ENCODE measurements at regions not wholly inside any gene's neighbourhood (a gene's known extent, or its start where the extent isn't known, plus 50 kb on each side); places are given as distances from the start of the nearest gene placed in this dataset.

DNA sequence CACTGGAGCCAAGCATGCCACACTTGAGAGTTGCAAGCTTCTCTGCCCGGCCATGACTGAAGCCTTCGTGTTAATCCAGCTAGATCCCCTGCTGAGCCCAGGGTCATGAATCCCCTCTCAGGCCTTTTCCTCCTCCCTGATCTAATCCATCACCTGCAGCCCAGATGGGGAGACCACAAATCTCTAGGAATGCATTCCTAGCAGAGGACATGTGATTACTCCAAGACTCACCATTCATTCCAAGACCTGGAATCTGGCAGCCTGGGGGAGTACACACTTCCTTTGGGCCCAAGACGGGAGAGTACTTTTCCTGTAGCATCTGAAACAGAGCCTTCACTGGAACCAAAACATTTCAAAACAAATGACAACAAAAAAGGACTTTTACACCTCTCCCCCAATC, 269.3 kb upstream of the NFIA start:
- no peaks in the 10 kb centered on the region for H3K9me3 ChIP-seq (ENCODE audit: control insufficient read depth, low read length)
- no peak overlapping the region for H2BK12ac ChIP-seq (ENCODE audit: low read length in 2 of 2)
- no peak overlapping the region for H3K18ac ChIP-seq (ENCODE audit: low read depth in 1 of 2, low read length in 2 of 2)
- H4K91ac ChIP-seq (ENCODE audit: low read length) = no peak overlapping the region
- peak overlapping the region; percentile 5 for H3K27ac ChIP-seq (ENCODE audit: low read length, poor library complexity, severe bottlenecking)
- H2AFZ ChIP-seq (ENCODE audit: low read depth, low read length) = no peak overlapping the region
- H2BK120ac ChIP-seq (ENCODE audit: low read depth, low read length) = no peak overlapping the region
- H3K9ac ChIP-seq (ENCODE audit: low read length) = no peak overlapping the region
- no peaks in the 10 kb centered on the region for H3K27me3 ChIP-seq (ENCODE audit: control insufficient read depth in 1 of 2, insufficient read depth in 1 of 2, low read length in 2 of 2)
- H2AK5ac ChIP-seq (ENCODE audit: low read length, severe bottlenecking) = no peak overlapping the region
- H3K36me3 ChIP-seq (ENCODE audit: control insufficient read depth in 1 of 2, insufficient read depth in 2 of 2, low read depth in 1 of 2, low read length in 2 of 2) = no peaks in the 10 kb centered on the region
- H2BK5ac ChIP-seq (ENCODE audit: low read depth, low read length, poor library complexity, severe bottlenecking) = no peak overlapping the region
- H3K4me2 ChIP-seq (ENCODE audit: low read length, poor library complexity, severe bottlenecking) = no peak overlapping the region
- H3K79me1 ChIP-seq (replicated peaks; ENCODE audit: low read length, poor library complexity, severe bottlenecking) = no peaks in the 10 kb centered on the region
- H3K14ac ChIP-seq (ENCODE audit: low read length in 2 of 2) = no peak overlapping the region
- no peak overlapping the region for H3K4me3 ChIP-seq (ENCODE audit: insufficient read depth in 1 of 2, low read depth in 1 of 2, low read length in 2 of 2)
- H3K23ac ChIP-seq (ENCODE audit: low read length in 2 of 2) = no peak overlapping the region
- no peak overlapping the region for H4K8ac ChIP-seq (ENCODE audit: low read length)
- H3K4ac ChIP-seq (ENCODE audit: low read depth in 1 of 2, low read length in 2 of 2) = no peak overlapping the region
- H2BK15ac ChIP-seq (ENCODE audit: low read depth, poor library complexity, severe bottlenecking) = no peak overlapping the region
- WGBS = 43% methylated on average over 3 of the region's 3 CpGs
- peaks cover 4% of the 10 kb centered on the region for H3K4me1 ChIP-seq (ENCODE audit: control insufficient read depth, insufficient read depth, low read depth, low read length)
- DNase-seq = no peak

DNA sequence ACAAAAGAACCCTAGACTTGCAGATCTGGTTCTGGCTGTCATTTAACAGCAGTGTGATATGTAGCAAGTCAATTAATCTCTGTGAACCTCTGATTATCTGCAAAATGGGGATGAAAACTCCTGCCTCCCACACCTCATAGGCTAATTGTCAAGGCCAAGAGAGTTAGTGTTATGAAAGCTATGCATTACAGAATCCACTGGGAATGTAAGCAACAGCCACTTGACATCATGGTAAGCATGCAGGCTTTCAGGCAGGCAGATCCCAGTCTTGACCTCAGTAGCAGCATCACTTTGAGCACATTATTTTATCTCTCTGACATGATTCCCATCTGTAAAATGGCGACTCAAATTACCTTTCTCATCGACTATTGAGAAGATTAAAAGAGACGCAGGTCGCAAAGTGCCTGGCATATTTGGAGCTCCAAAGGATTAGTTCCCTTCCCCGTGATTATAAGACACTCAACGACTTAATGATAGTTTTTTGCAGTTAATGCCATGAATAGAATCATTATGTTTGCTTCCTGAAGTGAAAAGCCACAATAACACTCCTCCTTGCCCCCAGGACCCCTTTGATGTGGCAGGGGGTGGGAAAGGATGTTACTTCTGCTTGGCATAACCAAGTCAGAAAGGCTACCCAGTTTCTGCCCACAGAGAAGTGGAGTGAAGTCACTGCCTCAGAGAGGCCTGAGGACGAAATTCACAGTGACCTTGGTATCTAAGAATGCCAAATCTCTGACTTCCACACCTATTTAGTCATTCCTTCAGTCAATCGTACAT, 273.0 kb upstream of the NFIA start:
- no peak overlapping the region for H2BK15ac ChIP-seq (ENCODE audit: low read depth, poor library complexity, severe bottlenecking)
- H3K14ac ChIP-seq (ENCODE audit: low read length in 2 of 2) = no peak overlapping the region
- no peak overlapping the region for H4K91ac ChIP-seq (ENCODE audit: low read length)
- DNase-seq = no peak
- H2AK5ac ChIP-seq (ENCODE audit: low read length, severe bottlenecking) = no peak overlapping the region
- no peaks in the 10 kb centered on the region for H3K36me3 ChIP-seq (ENCODE audit: control insufficient read depth in 1 of 2, insufficient read depth in 2 of 2, low read depth in 1 of 2, low read length in 2 of 2)
- H3K4me3 ChIP-seq (ENCODE audit: insufficient read depth in 1 of 2, low read depth in 1 of 2, low read length in 2 of 2) = no peak overlapping the region
- H3K18ac ChIP-seq (ENCODE audit: low read depth in 1 of 2, low read length in 2 of 2) = no peak overlapping the region
- WGBS = 73% methylated on average over 7 of the region's 8 CpGs
- H3K79me1 ChIP-seq (replicated peaks; ENCODE audit: low read length, poor library complexity, severe bottlenecking) = no peaks in the 10 kb centered on the region
- no peak overlapping the region for H2BK12ac ChIP-seq (ENCODE audit: low read length in 2 of 2)
- no peak overlapping the region for H3K4ac ChIP-seq (ENCODE audit: low read depth in 1 of 2, low read length in 2 of 2)
- H2BK120ac ChIP-seq (ENCODE audit: low read depth, low read length) = no peak overlapping the region
- H3K27me3 ChIP-seq (ENCODE audit: control insufficient read depth in 1 of 2, insufficient read depth in 1 of 2, low read length in 2 of 2) = no peaks in the 10 kb centered on the region
- H3K23ac ChIP-seq (ENCODE audit: low read length in 2 of 2) = no peak overlapping the region
- H3K4me2 ChIP-seq (ENCODE audit: low read length, poor library complexity, severe bottlenecking) = no peak overlapping the region
- no peak overlapping the region for H3K9ac ChIP-seq (ENCODE audit: low read length)
- no peak overlapping the region for H2BK5ac ChIP-seq (ENCODE audit: low read depth, low read length, poor library complexity, severe bottlenecking)
- peaks cover 4% of the 10 kb centered on the region for H3K4me1 ChIP-seq (ENCODE audit: control insufficient read depth, insufficient read depth, low read depth, low read length)
- peaks cover 12% of the 10 kb centered on the region for H3K9me3 ChIP-seq (ENCODE audit: control insufficient read depth, low read length)
- no peak overlapping the region for H4K8ac ChIP-seq (ENCODE audit: low read length)
- H3K27ac ChIP-seq (ENCODE audit: low read length, poor library complexity, severe bottlenecking) = peak overlapping the region; percentile 55
- H2AFZ ChIP-seq (ENCODE audit: low read depth, low read length) = no peak overlapping the region

DNA sequence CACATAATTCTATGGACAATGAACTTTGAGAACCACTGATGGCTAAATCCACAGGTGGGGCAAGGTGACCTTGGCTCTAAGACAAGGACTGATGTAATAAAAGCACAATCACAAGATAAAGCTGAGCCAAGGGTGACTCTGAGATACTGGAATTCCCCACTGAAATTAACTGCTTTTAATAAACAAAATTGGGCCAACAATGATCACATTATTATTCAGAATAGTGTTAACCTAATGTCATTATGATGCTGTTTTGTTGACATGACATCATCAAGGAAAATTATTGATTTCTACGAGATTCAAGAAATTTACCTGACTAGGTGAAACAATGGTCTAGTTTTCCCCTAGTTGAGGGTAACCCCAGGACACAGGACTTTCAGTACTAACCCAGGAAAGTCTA, 273.7 kb upstream of the NFIA start:
- Histone ChIP-seq H3K23ac (ENCODE audit: low read length in 2 of 2) (no peak overlapping the region), H4K91ac (ENCODE audit: low read length) (no peak overlapping the region)
- 75% methylated on average over 1 of the region's 1 CpG for WGBS

DNA sequence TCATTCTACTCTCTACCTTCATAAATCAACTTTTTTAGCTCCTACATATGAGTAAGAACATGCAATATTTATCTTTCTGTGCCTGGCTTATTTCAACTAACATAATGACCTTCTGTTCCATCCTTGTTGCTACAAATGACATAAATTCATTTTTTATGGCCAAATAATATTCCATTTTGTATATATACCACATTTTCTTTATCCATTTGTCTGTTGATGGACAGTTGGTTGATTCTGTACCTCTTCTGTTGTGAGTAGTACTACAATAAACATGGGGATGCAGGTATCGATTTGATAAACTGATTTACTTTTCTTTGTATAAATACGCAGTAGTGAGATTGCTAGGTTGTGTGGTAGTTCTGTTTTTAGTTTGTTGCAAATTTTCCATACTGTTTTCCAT, 279.5 kb upstream of the NFIA start:
- Histone ChIP-seq H4K91ac (ENCODE audit: low read length) (no peak overlapping the region), H3K27ac (ENCODE audit: low read length, poor library complexity, severe bottlenecking) (no peak overlapping the region), H3K4me1 (ENCODE audit: control insufficient read depth, insufficient read depth, low read depth, low read length) (no peaks in the 10 kb centered on the region), H3K9ac (ENCODE audit: low read length) (no peak overlapping the region), H3K4me3 (ENCODE audit: insufficient read depth in 1 of 2, low read depth in 1 of 2, low read length in 2 of 2) (no peak overlapping the region), H4K8ac (ENCODE audit: low read length) (no peak overlapping the region), H3K79me1 (replicated peaks; ENCODE audit: low read length, poor library complexity, severe bottlenecking) (no peaks in the 10 kb centered on the region), H3K9me3 (ENCODE audit: control insufficient read depth, low read length) (peaks cover 12% of the 10 kb centered on the region), H3K27me3 (ENCODE audit: control insufficient read depth in 1 of 2, insufficient read depth in 1 of 2, low read length in 2 of 2) (no peaks in the 10 kb centered on the region), H2BK12ac (ENCODE audit: low read length in 2 of 2) (no peak overlapping the region), H2BK120ac (ENCODE audit: low read depth, low read length) (no peak overlapping the region), H2BK15ac (ENCODE audit: low read depth, poor library complexity, severe bottlenecking) (no peak overlapping the region), H2BK5ac (ENCODE audit: low read depth, low read length, poor library complexity, severe bottlenecking) (no peak overlapping the region), H2AFZ (ENCODE audit: low read depth, low read length) (no peak overlapping the region), H2AK5ac (ENCODE audit: low read length, severe bottlenecking) (no peak overlapping the region), H3K4ac (ENCODE audit: low read depth in 1 of 2, low read length in 2 of 2) (no peak overlapping the region), H3K14ac (ENCODE audit: low read length in 2 of 2) (no peak overlapping the region), H3K18ac (ENCODE audit: low read depth in 1 of 2, low read length in 2 of 2) (no peak overlapping the region), H3K4me2 (ENCODE audit: low read length, poor library complexity, severe bottlenecking) (no peak overlapping the region), H3K23ac (ENCODE audit: low read length in 2 of 2) (no peak overlapping the region), H3K36me3 (ENCODE audit: control insufficient read depth in 1 of 2, insufficient read depth in 2 of 2, low read depth in 1 of 2, low read length in 2 of 2) (no peaks in the 10 kb centered on the region)
- DNase-seq = no peak
- 90% methylated on average over 1 of the region's 2 CpGs for WGBS

More for the DNA sequence above, 273.7 kb upstream of the NFIA start:
- Histone ChIP-seq H3K79me1 (replicated peaks; ENCODE audit: low read length, poor library complexity, severe bottlenecking) (no peaks in the 10 kb centered on the region), H2AK5ac (ENCODE audit: low read length, severe bottlenecking) (no peak overlapping the region), H3K14ac (ENCODE audit: low read length in 2 of 2) (no peak overlapping the region), H3K9me3 (ENCODE audit: control insufficient read depth, low read length) (peaks cover 12% of the 10 kb centered on the region), H2BK120ac (ENCODE audit: low read depth, low read length) (no peak overlapping the region), H2AFZ (ENCODE audit: low read depth, low read length) (no peak overlapping the region), H3K4me1 (ENCODE audit: control insufficient read depth, insufficient read depth, low read depth, low read length) (peaks cover 4% of the 10 kb centered on the region), H3K36me3 (ENCODE audit: control insufficient read depth in 1 of 2, insufficient read depth in 2 of 2, low read depth in 1 of 2, low read length in 2 of 2) (no peaks in the 10 kb centered on the region), H3K4me3 (ENCODE audit: insufficient read depth in 1 of 2, low read depth in 1 of 2, low read length in 2 of 2) (no peak overlapping the region), H3K27ac (ENCODE audit: low read length, poor library complexity, severe bottlenecking) (no peak overlapping the region), H3K4me2 (ENCODE audit: low read length, poor library complexity, severe bottlenecking) (no peak overlapping the region), H2BK12ac (ENCODE audit: low read length in 2 of 2) (no peak overlapping the region), H4K8ac (ENCODE audit: low read length) (no peak overlapping the region), H3K18ac (ENCODE audit: low read depth in 1 of 2, low read length in 2 of 2) (no peak overlapping the region), H3K9ac (ENCODE audit: low read length) (no peak overlapping the region), H3K4ac (ENCODE audit: low read depth in 1 of 2, low read length in 2 of 2) (no peak overlapping the region), H3K27me3 (ENCODE audit: control insufficient read depth in 1 of 2, insufficient read depth in 1 of 2, low read length in 2 of 2) (no peaks in the 10 kb centered on the region), H2BK15ac (ENCODE audit: low read depth, poor library complexity, severe bottlenecking) (no peak overlapping the region), H2BK5ac (ENCODE audit: low read depth, low read length, poor library complexity, severe bottlenecking) (no peak overlapping the region)
- DNase-seq = no peak
